OCI-LY7 (cell line): ENCODE measurements at regions not wholly inside any gene's neighbourhood (a gene's known extent, or its start where the extent isn't known, plus 50 kb on each side); places are given as distances from the start of the nearest gene placed in this dataset.
"Not testable (repeated sequence)": the region's sequence is repeated elsewhere in the genome, so short reads cannot be mapped to it uniquely, and the experiment has no call there.

ENCODE experiments used
- EZH2phosphoT487 ChIP-seq: fragments of 200-600 bp; sonication (generic); IDR thresholded peaks from 2 replicates; pipeline ENCODE4 v1.6.1; 2018; ENCODE audit warnings: low read depth, borderline replicate concordance, mild to moderate bottlenecking, mixed run types, antibody characterized with exemption, low read length, moderate library complexity, mixed read lengths
- TF ChIP-seq, protein P1 (sequence below): fragments of 200-600 bp; sonication (generic); conservative IDR thresholded peaks from 2 replicates; pipeline ENCODE4 v1.5.1; 2014; ENCODE audit warnings: mild to moderate bottlenecking, antibody characterized with exemption, low read length, moderate library complexity, mixed read lengths

DNA sequence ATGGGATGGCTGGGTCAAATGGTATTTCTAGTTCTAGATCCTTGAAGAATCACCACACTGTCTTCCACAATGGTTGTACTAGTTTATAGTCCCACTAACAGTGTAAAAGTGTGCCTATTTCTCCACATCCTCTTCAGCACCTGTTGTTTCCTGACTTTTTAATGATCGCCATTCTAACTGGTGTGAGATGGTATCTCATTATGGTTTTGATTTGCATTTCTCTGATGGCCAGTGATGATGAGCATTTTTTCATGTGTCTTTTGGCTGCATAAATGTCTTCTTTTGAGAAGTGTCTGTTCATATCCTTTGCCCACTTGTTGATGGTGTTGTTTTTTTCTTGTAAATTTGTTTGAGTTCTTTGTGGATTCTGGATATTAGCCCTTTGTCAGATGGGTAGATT lies 121.0 kb upstream of the TUT7 start:
- TF ChIP-seq, protein P1, sequence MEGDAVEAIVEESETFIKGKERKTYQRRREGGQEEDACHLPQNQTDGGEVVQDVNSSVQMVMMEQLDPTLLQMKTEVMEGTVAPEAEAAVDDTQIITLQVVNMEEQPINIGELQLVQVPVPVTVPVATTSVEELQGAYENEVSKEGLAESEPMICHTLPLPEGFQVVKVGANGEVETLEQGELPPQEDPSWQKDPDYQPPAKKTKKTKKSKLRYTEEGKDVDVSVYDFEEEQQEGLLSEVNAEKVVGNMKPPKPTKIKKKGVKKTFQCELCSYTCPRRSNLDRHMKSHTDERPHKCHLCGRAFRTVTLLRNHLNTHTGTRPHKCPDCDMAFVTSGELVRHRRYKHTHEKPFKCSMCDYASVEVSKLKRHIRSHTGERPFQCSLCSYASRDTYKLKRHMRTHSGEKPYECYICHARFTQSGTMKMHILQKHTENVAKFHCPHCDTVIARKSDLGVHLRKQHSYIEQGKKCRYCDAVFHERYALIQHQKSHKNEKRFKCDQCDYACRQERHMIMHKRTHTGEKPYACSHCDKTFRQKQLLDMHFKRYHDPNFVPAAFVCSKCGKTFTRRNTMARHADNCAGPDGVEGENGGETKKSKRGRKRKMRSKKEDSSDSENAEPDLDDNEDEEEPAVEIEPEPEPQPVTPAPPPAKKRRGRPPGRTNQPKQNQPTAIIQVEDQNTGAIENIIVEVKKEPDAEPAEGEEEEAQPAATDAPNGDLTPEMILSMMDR, result not testable (repeated sequence)
- TF ChIP-seq EZH2phosphoT487, result not testable (repeated sequence)
